GM12878 (cell line): ENCODE measurements at regions not wholly inside any gene's neighbourhood (a gene's known extent, or its start where the extent isn't known, plus 50 kb on each side); places are given as distances from the start of the nearest gene placed in this dataset.

ENCODE experiments used
- ATAC-seq: fragments of 200-7000 bp; cut with Tn5 transposase; 3 replicates; pipeline ENCODE4 v1.9.1; 2020; ENCODE audit warnings: mild to moderate bottlenecking, moderate library complexity
- BruUV-seq: library from RNA; stranded (reverse); fragments of 400-500 nt; replicated peaks from 2 replicates; lab custom pipeline; 2021; lab: Mats Ljungman, UMichigan
- CTCF ChIA-PET: fragments of 300-600 bp; sonication (Branson Sonifier 250); formaldehyde crosslinking; extraction: SDS; loops from one replicate; lab custom pipeline; 2021; ENCODE audit warnings: inconsistent platforms; lab: Yijun Ruan, JAX
- POLR2A ChIA-PET: fragments of 350-600 bp; formaldehyde crosslinking; extraction: SDS; loops from one replicate; lab custom pipeline; 2021; ENCODE audit warnings: inconsistent platforms; lab: Charles Lee
- RAD21 ChIA-PET: fragments of 300-600 bp; sonication (Branson Sonifier 250); formaldehyde crosslinking; loops from one replicate; lab custom pipeline; 2023; ENCODE audit warnings: antibody characterized with exemption; ENCODE audit not compliant: unreplicated experiment; lab: Charles Lee
- SMC1A ChIA-PET: fragments of 300-600 bp; sonication (Branson Sonifier 250); formaldehyde crosslinking; loops from one replicate; lab custom pipeline; 2023; ENCODE audit not compliant: unreplicated experiment, uncharacterized antibody; lab: Charles Lee
- DNase-seq: peaks from one replicate; pipeline ENCODE4 v3.0.0-alpha.2; 2011; ENCODE audit warnings: low read depth, low spot score
- FAIRE-seq: peaks from 3 replicates; lab custom pipeline; 2011; peaks lifted over from hg19 to GRCh38; lab: Jason Lieb, UNC
- H2AFZ ChIP-seq: 2 replicates; pipeline ENCODE4 v1.6.0; 2011; ENCODE audit warnings: low read depth, low read length, control low read depth; ENCODE audit not compliant: control insufficient read depth
- H3K27ac ChIP-seq: 2 replicates; pipeline ENCODE4 v1.5.1; 2011; ENCODE audit warnings: control low read depth; ENCODE audit not compliant: control insufficient read depth, insufficient read depth
- H3K27me3 ChIP-seq, 2 experiments: replicated peaks in 1 of 2; 2 replicates each; pipeline versions ENCODE4 v1.6.0 to v1.6.1; 2011; ENCODE audit warnings: low read length in 1 of 2; ENCODE audit not compliant: control insufficient read depth in 2 of 2, insufficient read depth in 2 of 2
- H3K36me3 ChIP-seq, 2 experiments: 2 replicates each; pipeline ENCODE4 v1.5.1; 2011; ENCODE audit warnings: low read length in 1 of 2; ENCODE audit not compliant: control insufficient read depth in 2 of 2, insufficient read depth in 2 of 2
- H3K4me1 ChIP-seq: 2 replicates; pipeline ENCODE4 v1.6.1; 2011; ENCODE audit warnings: mild to moderate bottlenecking, low read length, moderate library complexity, mixed read lengths; ENCODE audit not compliant: control insufficient read depth, insufficient read depth
- H3K4me2 ChIP-seq: 2 replicates; pipeline ENCODE4 v1.6.0; 2011; ENCODE audit warnings: control low read depth; ENCODE audit not compliant: control insufficient read depth, insufficient read depth
- H3K4me3 ChIP-seq: fragments of 200-600 bp; sonication (generic); 2 replicates; pipeline ENCODE4 v1.5.1; 2016
- H3K79me2 ChIP-seq: 2 replicates; pipeline ENCODE4 v1.6.0; 2011; ENCODE audit warnings: low read length; ENCODE audit not compliant: control insufficient read depth, insufficient read depth
- H3K9ac ChIP-seq: 2 replicates; pipeline ENCODE4 v1.8.0; 2011; ENCODE audit warnings: low read length, control low read depth, mixed read lengths; ENCODE audit not compliant: control insufficient read depth, insufficient read depth
- H3K9me3 ChIP-seq: replicated peaks from 3 replicates; pipeline ENCODE4 v1.5.1; 2011; ENCODE audit warnings: mild to moderate bottlenecking, low read length; ENCODE audit not compliant: control insufficient read depth, insufficient read depth
- H4K20me1 ChIP-seq: 2 replicates; pipeline ENCODE4 v1.6.0; 2011; ENCODE audit not compliant: control insufficient read depth, insufficient read depth
- ATF2 ChIP-seq: IDR thresholded peaks from 2 replicates; pipeline ENCODE4 v1.6.1; 2012; ENCODE audit warnings: low read length, inconsistent platforms
- CBFB ChIP-seq: IDR thresholded peaks from 2 replicates; pipeline ENCODE4 v1.6.1; 2016; ENCODE audit warnings: antibody characterized with exemption, low read depth
- CREM ChIP-seq: IDR thresholded peaks from 2 replicates; pipeline ENCODE4 v1.6.1; 2014; ENCODE audit warnings: antibody characterized with exemption, low read depth
- CTCF ChIP-seq, 3 experiments: IDR thresholded peaks in 2 of 3; conservative IDR thresholded peaks in 1 of 3; 2 replicates each; pipeline ENCODE4 v1.5.1; 2011; ENCODE audit warnings: low read depth in 3 of 3, low read length in 3 of 3, mild to moderate bottlenecking in 3 of 3, control low read depth in 2 of 3, moderate library complexity in 2 of 3, inconsistent platforms in 1 of 3, mixed read lengths in 1 of 3; ENCODE audit not compliant: control insufficient read depth in 2 of 3, insufficient read depth in 1 of 3; ENCODE audit errors: extremely low read depth in 1 of 3
- HDAC2 ChIP-seq: fragments of 200-600 bp; sonication (generic); IDR thresholded peaks from 2 replicates; pipeline ENCODE4 v1.6.1; 2017
- HDAC6 ChIP-seq: fragments of 200-600 bp; sonication (generic); IDR thresholded peaks from one replicate; pipeline ENCODE4 v1.8.0; 2017; ENCODE audit warnings: antibody characterized with exemption; ENCODE audit not compliant: unreplicated experiment
- IRF3 ChIP-seq: fragments of 450-650 bp; IDR thresholded peaks from 2 replicates; pipeline ENCODE4 v1.6.1; 2014; ENCODE audit warnings: mild to moderate bottlenecking
- JUNB ChIP-seq: IDR thresholded peaks from 2 replicates; pipeline ENCODE4 v1.6.1; 2016; ENCODE audit warnings: antibody characterized with exemption, mild to moderate bottlenecking
- JUND ChIP-seq: IDR thresholded peaks from 2 replicates; pipeline ENCODE4 v1.6.1; 2012; ENCODE audit warnings: low read depth, mild to moderate bottlenecking, low read length, improper control_type of control experiment, moderate library complexity
- STAT1 ChIP-seq: fragments of 450-650 bp; conservative IDR thresholded peaks from 2 replicates; pipeline ENCODE4 v1.6.1; 2014; ENCODE audit warnings: antibody characterized with exemption, mild to moderate bottlenecking
- STAT3 ChIP-seq: IDR thresholded peaks from 2 replicates; pipeline ENCODE4 v1.6.1; 2011; ENCODE audit warnings: low read depth, low read length, improper control_type of control experiment
- YY1 ChIP-seq: IDR thresholded peaks from 2 replicates; pipeline ENCODE4 v1.6.1; 2011; ENCODE audit warnings: low read depth, mild to moderate bottlenecking, low read length
- ZBTB11 ChIP-seq: fragments of 450-650 bp; formaldehyde crosslinking; IDR thresholded peaks from 2 replicates; pipeline ENCODE4 v1.5.0; 2022; ENCODE audit warnings: mild to moderate bottlenecking, missing genetic modification characterization
- WGBS: methylation state at CpG from one replicate; pipeline ENCODE4 v1.1.6; 2016; ENCODE audit warnings: low lambda C conversion rate; ENCODE audit not compliant: insufficient replicate concordance, insufficient coverage; ENCODE audit errors: missing lambda C conversion rate; 5-methylcytosine and 5-hydroxymethylcytosine counted together
- in situ Hi-C: fragments of 300-500 bp; cut with MboI; formaldehyde crosslinking; loops from 9 replicates; pipeline ENCODE4 v1.14.3; 2018; ENCODE audit warnings: mixed read lengths
- intact Hi-C: fragments of 100-400 bp; cut with micrococcal nuclease; formaldehyde crosslinking; loops from one replicate; pipeline ENCODE4 v1.14.2; 2022; ENCODE audit not compliant: unreplicated experiment

GRCh38 chr14:56417173-56417572 is 162.4 kb upstream of the TMEM260 start (continued):
- TF ChIP-seq IRF3: no peak

- POLR2A ChIA-PET: no interaction called here
- in situ Hi-C loops: no loop called here
- H3K9ac ChIP-seq: no peak overlapping the region
- H3K9me3 ChIP-seq: no peaks in the 10 kb centered on the region
- H3K4me2 ChIP-seq: no peak overlapping the region
- H4K20me1 ChIP-seq: no peaks in the 10 kb centered on the region
- no peaks in the 10 kb centered on the region for H3K79me2 ChIP-seq
- CTCF ChIA-PET: interaction anchor here (0.5 to 1.3 kb wide), 4 partner anchors 10 to 688 kb away, joined by 3 to 4 read pairs (median 4); no protein-coding TSS in a partner anchor
- no peaks in the 10 kb centered on the region for H3K4me1 ChIP-seq
- no peak overlapping the region for H3K27ac ChIP-seq
- no TSS peak for BruUV-seq
- no peak for TF ChIP-seq HDAC6
- TF ChIP-seq CREM: no peak
- no peak for TF ChIP-seq CBFB
- TF ChIP-seq STAT1: no peak
- no peak for TF ChIP-seq YY1
- TF ChIP-seq ZBTB11 (CRISPR knock-in tag): no peak
- no peak for TF ChIP-seq HDAC2
- no peak for TF ChIP-seq JUND
- TF ChIP-seq CTCF (IDR thresholded peaks at IDR 0.05 in 2 of 3, conservative IDR thresholded peaks at IDR 0.05 in 1 of 3; ENCODE audit: control insufficient read depth in 2 of 3, extremely low read depth in 1 of 3, insufficient read depth in 1 of 3, low read depth in 3 of 3, low read length in 3 of 3): no peak
- TF ChIP-seq JUNB: no peak
- no peak for TF ChIP-seq ATF2
- TF ChIP-seq STAT3: no peak
- no peak for DNase-seq
- 0% methylated on average over 1 of the region's 1 CpG for WGBS
- ATAC-seq: no peak
- FAIRE-seq: no peak
- H2AFZ ChIP-seq: no peak overlapping the region
- intact Hi-C loops: no loop called here
- SMC1A ChIA-PET: interaction anchor here (1.0 to 1.2 kb wide), 2 partner anchors 71 to 689 kb away, joined by 3 to 4 read pairs; no protein-coding TSS in a partner anchor
- H3K36me3 ChIP-seq: no peaks in the 10 kb centered on the region
- RAD21 ChIA-PET: no interaction called here
- H3K27me3 ChIP-seq: no peaks in the 10 kb centered on the region
- no peak overlapping the region for H3K4me3 ChIP-seq
These were observed 159.8 kb upstream of the TMEM260 start for GRCh38 chr14:56419750-56420149.
